ENCODE measurements at regions not wholly inside any gene's neighbourhood (a gene's known extent, or its start where the extent isn't known, plus 50 kb on each side); places are given as distances from the start of the nearest gene placed in this dataset.

- TF ChIP-seq CTCF (IDR thresholded peaks at IDR 0.05; ENCODE audit: low read depth, low read length) = no peak
- no peak for TF ChIP-seq EZH2phosphoT487 (IDR thresholded peaks at IDR 0.05; ENCODE audit: low read depth)
Observed at GRCh38 chr2:16791496-16791895, 125.9 kb upstream of the CYRIA start.
